ENCODE measurements at regions not wholly inside any gene's neighbourhood (a gene's known extent, or its start where the extent isn't known, plus 50 kb on each side); places are given as distances from the start of the nearest gene placed in this dataset.

GRCh38 chr5:36450229-36451014 lies 148.7 kb upstream of the RANBP3L start:
- TF ChIP-seq POLR2A (IDR thresholded peaks at IDR 0.05; ENCODE audit: low read depth) (no peak), POLR2AphosphoS5 (IDR thresholded peaks at IDR 0.05) (peak in 1 of 2 donors; percentile 30), EP300 (IDR thresholded peaks at IDR 0.05) (no peak)
- TF ChIP-seq, protein P1, sequence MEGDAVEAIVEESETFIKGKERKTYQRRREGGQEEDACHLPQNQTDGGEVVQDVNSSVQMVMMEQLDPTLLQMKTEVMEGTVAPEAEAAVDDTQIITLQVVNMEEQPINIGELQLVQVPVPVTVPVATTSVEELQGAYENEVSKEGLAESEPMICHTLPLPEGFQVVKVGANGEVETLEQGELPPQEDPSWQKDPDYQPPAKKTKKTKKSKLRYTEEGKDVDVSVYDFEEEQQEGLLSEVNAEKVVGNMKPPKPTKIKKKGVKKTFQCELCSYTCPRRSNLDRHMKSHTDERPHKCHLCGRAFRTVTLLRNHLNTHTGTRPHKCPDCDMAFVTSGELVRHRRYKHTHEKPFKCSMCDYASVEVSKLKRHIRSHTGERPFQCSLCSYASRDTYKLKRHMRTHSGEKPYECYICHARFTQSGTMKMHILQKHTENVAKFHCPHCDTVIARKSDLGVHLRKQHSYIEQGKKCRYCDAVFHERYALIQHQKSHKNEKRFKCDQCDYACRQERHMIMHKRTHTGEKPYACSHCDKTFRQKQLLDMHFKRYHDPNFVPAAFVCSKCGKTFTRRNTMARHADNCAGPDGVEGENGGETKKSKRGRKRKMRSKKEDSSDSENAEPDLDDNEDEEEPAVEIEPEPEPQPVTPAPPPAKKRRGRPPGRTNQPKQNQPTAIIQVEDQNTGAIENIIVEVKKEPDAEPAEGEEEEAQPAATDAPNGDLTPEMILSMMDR (IDR thresholded peaks at IDR 0.05), result no peak

Measured in esophagus muscularis mucosa (tissue), 4 donors.